ENCODE measurements at regions not wholly inside any gene's neighbourhood (a gene's known extent, or its start where the extent isn't known, plus 50 kb on each side); places are given as distances from the start of the nearest gene placed in this dataset.

DNA sequence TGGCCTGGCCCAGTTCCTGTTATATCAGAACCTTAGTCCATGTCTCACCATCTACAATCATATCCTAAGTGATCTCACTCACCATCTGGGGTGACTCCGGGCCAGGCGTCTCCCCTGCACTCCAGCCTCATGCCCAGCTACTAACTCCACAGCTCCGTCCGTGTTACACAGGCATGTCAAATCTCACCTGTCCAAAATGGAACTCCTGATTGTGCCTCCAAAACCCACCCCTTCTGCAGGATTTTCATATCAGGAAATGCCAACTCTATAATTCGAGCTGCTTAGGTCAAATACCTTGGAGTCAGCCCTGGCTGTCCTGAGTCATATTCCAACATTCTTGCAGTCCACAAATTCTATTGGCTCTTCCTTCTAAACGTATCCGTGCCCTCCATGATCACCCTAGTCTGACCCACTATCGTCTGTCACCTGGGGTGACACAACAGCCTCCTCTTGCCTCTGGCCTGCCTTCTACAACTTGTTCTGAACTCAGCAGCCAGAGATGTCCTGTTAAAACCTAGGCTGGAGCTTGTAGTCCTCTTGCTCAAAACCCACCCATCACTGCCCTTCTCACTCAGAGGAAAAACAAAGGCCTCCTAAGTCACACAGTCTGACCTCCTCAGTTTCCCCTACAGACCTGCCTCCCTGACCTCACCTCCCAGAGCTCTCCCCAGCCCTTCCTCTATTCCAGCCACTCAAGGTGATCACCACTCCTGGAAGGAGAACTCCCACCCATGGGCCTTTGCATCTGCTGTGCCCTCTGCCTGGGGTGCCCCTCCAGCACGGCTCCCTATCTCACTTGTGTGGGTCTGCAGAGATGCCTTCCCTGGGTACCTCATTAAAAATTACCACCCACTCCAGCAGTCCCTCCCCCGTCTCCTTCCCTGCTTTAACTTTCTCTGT, 85.3 kb upstream of the SIRPA start:
- TF ChIP-seq, protein P1, sequence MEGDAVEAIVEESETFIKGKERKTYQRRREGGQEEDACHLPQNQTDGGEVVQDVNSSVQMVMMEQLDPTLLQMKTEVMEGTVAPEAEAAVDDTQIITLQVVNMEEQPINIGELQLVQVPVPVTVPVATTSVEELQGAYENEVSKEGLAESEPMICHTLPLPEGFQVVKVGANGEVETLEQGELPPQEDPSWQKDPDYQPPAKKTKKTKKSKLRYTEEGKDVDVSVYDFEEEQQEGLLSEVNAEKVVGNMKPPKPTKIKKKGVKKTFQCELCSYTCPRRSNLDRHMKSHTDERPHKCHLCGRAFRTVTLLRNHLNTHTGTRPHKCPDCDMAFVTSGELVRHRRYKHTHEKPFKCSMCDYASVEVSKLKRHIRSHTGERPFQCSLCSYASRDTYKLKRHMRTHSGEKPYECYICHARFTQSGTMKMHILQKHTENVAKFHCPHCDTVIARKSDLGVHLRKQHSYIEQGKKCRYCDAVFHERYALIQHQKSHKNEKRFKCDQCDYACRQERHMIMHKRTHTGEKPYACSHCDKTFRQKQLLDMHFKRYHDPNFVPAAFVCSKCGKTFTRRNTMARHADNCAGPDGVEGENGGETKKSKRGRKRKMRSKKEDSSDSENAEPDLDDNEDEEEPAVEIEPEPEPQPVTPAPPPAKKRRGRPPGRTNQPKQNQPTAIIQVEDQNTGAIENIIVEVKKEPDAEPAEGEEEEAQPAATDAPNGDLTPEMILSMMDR (IDR thresholded peaks at IDR 0.05; ENCODE audit: insufficient read depth, low read length, poor library complexity, severe bottlenecking) = no peak
- no peak for TF ChIP-seq EZH2phosphoT487 (conservative IDR thresholded peaks at IDR 0.05; ENCODE audit: low read length)
